Keratinocyte (primary cell): ENCODE measurements at regions not wholly inside any gene's neighbourhood (a gene's known extent, or its start where the extent isn't known, plus 50 kb on each side); places are given as distances from the start of the nearest gene placed in this dataset.

Source experiments
- DNase-seq: peaks from one replicate; pipeline ENCODE4 v3.0.0-alpha.2; 2011; ENCODE audit warnings: low read depth, missing footprints, low spot score
- FAIRE-seq: peaks from 2 replicates; lab custom pipeline; 2011; peaks lifted over from hg19 to GRCh38; lab: Jason Lieb, UNC
- H2AFZ ChIP-seq: 2 replicates; pipeline ENCODE4 v1.6.0; 2012; ENCODE audit warnings: low read length, control low read depth, inconsistent platforms; ENCODE audit not compliant: control insufficient read depth
- H3K27ac ChIP-seq: 2 replicates; pipeline ENCODE4 v1.5.1; 2011; ENCODE audit warnings: low read length; ENCODE audit not compliant: control insufficient read depth, insufficient read depth
- H3K27me3 ChIP-seq: 3 replicates; pipeline ENCODE4 v1.6.0; 2011; ENCODE audit warnings: low read length; ENCODE audit not compliant: control insufficient read depth, insufficient read depth; ENCODE audit errors: extremely low read depth
- H3K36me3 ChIP-seq, 2 experiments: 2 replicates in 1 of 2; 3 replicates in 1 of 2; pipeline ENCODE4 v1.5.1; 2011; ENCODE audit warnings: low read length in 2 of 2, mild to moderate bottlenecking in 1 of 2; ENCODE audit not compliant: control insufficient read depth in 2 of 2, insufficient read depth in 2 of 2; ENCODE audit errors: extremely low read depth in 1 of 2
- H3K4me1 ChIP-seq: 3 replicates; pipeline ENCODE4 v1.5.1; 2011; ENCODE audit warnings: low read length; ENCODE audit not compliant: control insufficient read depth, insufficient read depth; ENCODE audit errors: extremely low read depth
- H3K4me2 ChIP-seq: 3 replicates; pipeline ENCODE4 v1.6.0; 2011; ENCODE audit warnings: low read depth, low read length; ENCODE audit not compliant: control insufficient read depth, insufficient read depth; ENCODE audit errors: extremely low read depth
- H3K4me3 ChIP-seq, 3 experiments: fragments of 200-600 bp in 1 of 3; sonication (generic) in 1 of 3; 2 replicates in 2 of 3; 3 replicates in 1 of 3; pipeline ENCODE4 v1.5.1; 2011 to 2016; ENCODE audit warnings: low read length in 3 of 3, mild to moderate bottlenecking in 3 of 3, control low read depth in 2 of 3, inconsistent platforms in 1 of 3, low read depth in 1 of 3, mixed read lengths in 1 of 3, mixed run types in 1 of 3, moderate library complexity in 1 of 3; ENCODE audit not compliant: control insufficient read depth in 2 of 3, insufficient read depth in 2 of 3; ENCODE audit errors: extremely low read depth in 1 of 3
- H3K79me2 ChIP-seq: 2 replicates; pipeline ENCODE4 v1.6.0; 2012; ENCODE audit warnings: low read length; ENCODE audit not compliant: control insufficient read depth, insufficient read depth
- H3K9ac ChIP-seq: 3 replicates; pipeline ENCODE4 v1.6.0; 2011; ENCODE audit warnings: low read length; ENCODE audit not compliant: control insufficient read depth, insufficient read depth; ENCODE audit errors: extremely low read depth
- H3K9me1 ChIP-seq: 3 replicates; pipeline ENCODE4 v1.6.0; 2011; ENCODE audit warnings: low read length; ENCODE audit not compliant: control insufficient read depth, insufficient read depth; ENCODE audit errors: extremely low read depth
- H3K9me3 ChIP-seq: 2 replicates; pipeline ENCODE4 v1.5.1; 2012; ENCODE audit warnings: low read depth, low read length; ENCODE audit not compliant: control insufficient read depth
- H4K20me1 ChIP-seq: 3 replicates; pipeline ENCODE4 v1.6.0; 2011; ENCODE audit warnings: low read length; ENCODE audit not compliant: control insufficient read depth, insufficient read depth; ENCODE audit errors: extremely low read depth
- EZH2 ChIP-seq: IDR thresholded peaks from one replicate; pipeline ENCODE4 v1.6.1; 2012; ENCODE audit warnings: inconsistent platforms, mild to moderate bottlenecking, low read length, moderate library complexity
- dilution Hi-C: fragments of 300-500 bp; cut with MboI; formaldehyde crosslinking; loops from one replicate; pipeline ENCODE4 v1.7.0; 2020; ENCODE audit warnings: low sequenced_read_pairs; ENCODE audit not compliant: extremely low pct_ligation_motif_present
- TF ChIP-seq, protein P1 (sequence below), 3 experiments: IDR thresholded peaks in 1 of 3; conservative IDR thresholded peaks in 1 of 3; optimal IDR thresholded peaks in 1 of 3; 2 replicates in 2 of 3; 3 replicates in 1 of 3; pipeline versions ENCODE3 to v1.5.1; 2011; ENCODE audit warnings: low read length in 3 of 3, mild to moderate bottlenecking in 3 of 3, moderate library complexity in 2 of 3, control low read depth in 1 of 3, inconsistent platforms in 1 of 3; ENCODE audit not compliant: insufficient read depth in 2 of 3; ENCODE audit errors: extremely low read depth in 1 of 3

GRCh38 chr10:133028956-133029355, 58.8 kb upstream of the ADGRA1 start:
- H3K4me3 ChIP-seq = no peak overlapping the region
- TF ChIP-seq, protein P1, sequence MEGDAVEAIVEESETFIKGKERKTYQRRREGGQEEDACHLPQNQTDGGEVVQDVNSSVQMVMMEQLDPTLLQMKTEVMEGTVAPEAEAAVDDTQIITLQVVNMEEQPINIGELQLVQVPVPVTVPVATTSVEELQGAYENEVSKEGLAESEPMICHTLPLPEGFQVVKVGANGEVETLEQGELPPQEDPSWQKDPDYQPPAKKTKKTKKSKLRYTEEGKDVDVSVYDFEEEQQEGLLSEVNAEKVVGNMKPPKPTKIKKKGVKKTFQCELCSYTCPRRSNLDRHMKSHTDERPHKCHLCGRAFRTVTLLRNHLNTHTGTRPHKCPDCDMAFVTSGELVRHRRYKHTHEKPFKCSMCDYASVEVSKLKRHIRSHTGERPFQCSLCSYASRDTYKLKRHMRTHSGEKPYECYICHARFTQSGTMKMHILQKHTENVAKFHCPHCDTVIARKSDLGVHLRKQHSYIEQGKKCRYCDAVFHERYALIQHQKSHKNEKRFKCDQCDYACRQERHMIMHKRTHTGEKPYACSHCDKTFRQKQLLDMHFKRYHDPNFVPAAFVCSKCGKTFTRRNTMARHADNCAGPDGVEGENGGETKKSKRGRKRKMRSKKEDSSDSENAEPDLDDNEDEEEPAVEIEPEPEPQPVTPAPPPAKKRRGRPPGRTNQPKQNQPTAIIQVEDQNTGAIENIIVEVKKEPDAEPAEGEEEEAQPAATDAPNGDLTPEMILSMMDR (optimal IDR thresholded peaks at IDR 0.05 in 1 of 3, IDR thresholded peaks at IDR 0.05 in 1 of 3, conservative IDR thresholded peaks at IDR 0.05 in 1 of 3; ENCODE audit: extremely low read depth in 1 of 3, insufficient read depth in 2 of 3, low read length in 3 of 3) = no peak
- DNase-seq (no peak), FAIRE-seq (no peak)
- H4K20me1 ChIP-seq = no peaks in the 10 kb centered on the region
- dilution Hi-C loops = no loop called here
- H3K79me2 ChIP-seq = no peaks in the 10 kb centered on the region
- H3K9ac ChIP-seq = no peak overlapping the region
- H3K4me1 ChIP-seq = no peaks in the 10 kb centered on the region
- H3K4me2 ChIP-seq = no peak overlapping the region
- no peaks in the 10 kb centered on the region for H3K9me1 ChIP-seq
- no peak overlapping the region for H3K27ac ChIP-seq
- H3K9me3 ChIP-seq = no peaks in the 10 kb centered on the region
- H3K36me3 ChIP-seq = no peaks in the 10 kb centered on the region
- peaks cover 30% of the 10 kb centered on the region for H3K27me3 ChIP-seq
- H2AFZ ChIP-seq = no peak overlapping the region

GRCh38 chr10:133028158-133028557, 59.6 kb upstream of the ADGRA1 start:
- Histone ChIP-seq H3K4me1 (no peaks in the 10 kb centered on the region), H2AFZ (no peak overlapping the region), H3K9ac (no peak overlapping the region), H3K27me3 (peaks cover 30% of the 10 kb centered on the region), H3K79me2 (no peaks in the 10 kb centered on the region), H3K9me3 (no peaks in the 10 kb centered on the region), H3K27ac (no peak overlapping the region), H3K4me3 (no peak overlapping the region), H3K9me1 (no peaks in the 10 kb centered on the region), H4K20me1 (no peaks in the 10 kb centered on the region), H3K36me3 (no peaks in the 10 kb centered on the region), H3K4me2 (no peak overlapping the region)
- dilution Hi-C loops = no loop called here
- FAIRE-seq (no peak), DNase-seq (no peak)
- TF ChIP-seq, protein P1 (optimal IDR thresholded peaks at IDR 0.05 in 1 of 3, IDR thresholded peaks at IDR 0.05 in 1 of 3, conservative IDR thresholded peaks at IDR 0.05 in 1 of 3; ENCODE audit: extremely low read depth in 1 of 3, insufficient read depth in 2 of 3, low read length in 3 of 3) = no peak
- TF ChIP-seq EZH2 = no peak
